Osteoblast (primary cell): ENCODE measurements at regions not wholly inside any gene's neighbourhood (a gene's known extent, or its start where the extent isn't known, plus 50 kb on each side); places are given as distances from the start of the nearest gene placed in this dataset.

Source experiments
- DNase-seq: peaks from one replicate; pipeline ENCODE4 v3.0.0; 2011; ENCODE audit warnings: low spot score, mixed read lengths; ENCODE audit not compliant: insufficient read length; ENCODE audit errors: missing footprints
- H2AFZ ChIP-seq: 2 replicates; pipeline ENCODE4 v1.6.0; 2011; ENCODE audit warnings: mild to moderate bottlenecking, low read length
- H3K27ac ChIP-seq: 2 replicates; pipeline ENCODE4 v1.5.1; 2011; ENCODE audit warnings: mild to moderate bottlenecking, low read depth, low read length, moderate library complexity
- H3K27me3 ChIP-seq: 2 replicates; pipeline ENCODE4 v1.6.0; 2012; ENCODE audit warnings: mild to moderate bottlenecking, control low read depth, inconsistent platforms, low read length, moderate library complexity; ENCODE audit not compliant: insufficient read depth
- H3K36me3 ChIP-seq: 2 replicates; pipeline ENCODE4 v1.5.1; 2011; ENCODE audit warnings: mild to moderate bottlenecking, low read length, control low read depth, moderate library complexity; ENCODE audit not compliant: insufficient read depth
- H3K4me1 ChIP-seq: 2 replicates; pipeline ENCODE4 v1.5.1; 2011; ENCODE audit warnings: mild to moderate bottlenecking, low read length, control low read depth, moderate library complexity; ENCODE audit not compliant: insufficient read depth
- H3K4me2 ChIP-seq: 2 replicates; pipeline ENCODE4 v1.6.0; 2011; ENCODE audit warnings: mild to moderate bottlenecking, low read length; ENCODE audit not compliant: insufficient read depth
- H3K4me3 ChIP-seq: fragments of 200-600 bp; sonication (generic); 3 replicates; pipeline ENCODE4 v1.5.1; 2012; ENCODE audit warnings: mild to moderate bottlenecking, low read length, inconsistent platforms; ENCODE audit not compliant: insufficient read depth
- H3K79me2 ChIP-seq: 2 replicates; pipeline ENCODE4 v1.6.0; 2012; ENCODE audit warnings: mild to moderate bottlenecking, low read length, control low read depth, inconsistent platforms; ENCODE audit not compliant: insufficient read depth
- H3K9me3 ChIP-seq: 2 replicates; pipeline ENCODE4 v1.5.1; 2011; ENCODE audit warnings: low read depth, low read length, control low read depth
- H4K20me1 ChIP-seq: 2 replicates; pipeline ENCODE4 v1.6.0; 2012; ENCODE audit warnings: mild to moderate bottlenecking, low read length, control low read depth; ENCODE audit not compliant: insufficient read depth
- TF ChIP-seq, protein P1 (sequence below): IDR thresholded peaks from 2 replicates; pipeline ENCODE4 v1.5.1; 2011; ENCODE audit warnings: mild to moderate bottlenecking, low read depth, low read length, moderate library complexity; ENCODE audit errors: extremely low read depth

DNA sequence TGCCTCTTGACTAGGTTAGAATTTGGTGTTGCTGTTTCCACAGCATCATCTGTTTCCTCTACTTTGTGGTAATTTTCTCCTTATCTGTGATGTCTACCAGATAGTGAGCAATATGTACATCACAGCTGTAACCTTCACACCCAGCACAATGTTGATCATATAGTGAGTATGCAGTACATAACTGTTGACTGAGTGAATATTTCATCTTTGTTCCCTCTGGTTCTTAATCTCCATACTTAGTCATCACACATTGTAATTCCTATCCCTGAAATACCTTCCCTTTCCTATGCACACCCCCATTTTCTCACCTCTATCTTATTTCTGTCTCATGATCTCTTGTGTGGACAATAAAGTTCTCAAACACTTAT is 115.9 kb downstream of the KIF4B start:
- Histone ChIP-seq H4K20me1 (no peaks in the 10 kb centered on the region), H3K27me3 (no peaks in the 10 kb centered on the region), H3K4me3 (no peak overlapping the region), H2AFZ (no peak overlapping the region), H3K4me2 (no peak overlapping the region), H3K27ac (no peak overlapping the region), H3K36me3 (no peaks in the 10 kb centered on the region), H3K9me3 (no peaks in the 10 kb centered on the region), H3K4me1 (no peaks in the 10 kb centered on the region), H3K79me2 (no peaks in the 10 kb centered on the region)
- DNase-seq: no peak
- TF ChIP-seq, protein P1, sequence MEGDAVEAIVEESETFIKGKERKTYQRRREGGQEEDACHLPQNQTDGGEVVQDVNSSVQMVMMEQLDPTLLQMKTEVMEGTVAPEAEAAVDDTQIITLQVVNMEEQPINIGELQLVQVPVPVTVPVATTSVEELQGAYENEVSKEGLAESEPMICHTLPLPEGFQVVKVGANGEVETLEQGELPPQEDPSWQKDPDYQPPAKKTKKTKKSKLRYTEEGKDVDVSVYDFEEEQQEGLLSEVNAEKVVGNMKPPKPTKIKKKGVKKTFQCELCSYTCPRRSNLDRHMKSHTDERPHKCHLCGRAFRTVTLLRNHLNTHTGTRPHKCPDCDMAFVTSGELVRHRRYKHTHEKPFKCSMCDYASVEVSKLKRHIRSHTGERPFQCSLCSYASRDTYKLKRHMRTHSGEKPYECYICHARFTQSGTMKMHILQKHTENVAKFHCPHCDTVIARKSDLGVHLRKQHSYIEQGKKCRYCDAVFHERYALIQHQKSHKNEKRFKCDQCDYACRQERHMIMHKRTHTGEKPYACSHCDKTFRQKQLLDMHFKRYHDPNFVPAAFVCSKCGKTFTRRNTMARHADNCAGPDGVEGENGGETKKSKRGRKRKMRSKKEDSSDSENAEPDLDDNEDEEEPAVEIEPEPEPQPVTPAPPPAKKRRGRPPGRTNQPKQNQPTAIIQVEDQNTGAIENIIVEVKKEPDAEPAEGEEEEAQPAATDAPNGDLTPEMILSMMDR: no peak

DNA sequence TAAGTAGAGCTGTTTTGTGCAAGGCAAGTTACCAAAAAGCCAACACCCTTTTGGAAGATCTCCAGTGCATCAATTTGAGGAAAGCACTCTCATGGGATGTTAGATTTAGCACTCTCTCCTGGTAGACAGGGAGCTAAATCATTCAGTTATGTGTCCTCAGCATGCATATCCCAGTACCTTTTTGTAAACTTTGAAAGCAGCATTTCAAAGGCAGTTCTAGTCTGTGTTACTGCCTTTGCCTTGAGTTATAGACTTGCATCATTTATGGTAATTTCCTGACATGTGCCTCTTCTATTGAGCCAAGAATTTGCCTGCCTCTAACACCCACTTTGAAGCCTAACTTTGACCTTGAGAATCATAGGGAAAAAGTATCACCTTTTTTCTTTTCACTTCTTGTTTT is 120.6 kb downstream of the KIF4B start:
- H2AFZ ChIP-seq: no peak overlapping the region
- no peaks in the 10 kb centered on the region for H3K27me3 ChIP-seq
- TF ChIP-seq, protein P1: no peak
- H3K4me1 ChIP-seq: no peaks in the 10 kb centered on the region
- H3K36me3 ChIP-seq: no peaks in the 10 kb centered on the region
- no peaks in the 10 kb centered on the region for H4K20me1 ChIP-seq
- H3K79me2 ChIP-seq: no peaks in the 10 kb centered on the region
- H3K4me2 ChIP-seq: no peak overlapping the region
- no peak overlapping the region for H3K4me3 ChIP-seq
- no peak for DNase-seq
- H3K9me3 ChIP-seq: no peaks in the 10 kb centered on the region
- H3K27ac ChIP-seq: no peak overlapping the region

DNA sequence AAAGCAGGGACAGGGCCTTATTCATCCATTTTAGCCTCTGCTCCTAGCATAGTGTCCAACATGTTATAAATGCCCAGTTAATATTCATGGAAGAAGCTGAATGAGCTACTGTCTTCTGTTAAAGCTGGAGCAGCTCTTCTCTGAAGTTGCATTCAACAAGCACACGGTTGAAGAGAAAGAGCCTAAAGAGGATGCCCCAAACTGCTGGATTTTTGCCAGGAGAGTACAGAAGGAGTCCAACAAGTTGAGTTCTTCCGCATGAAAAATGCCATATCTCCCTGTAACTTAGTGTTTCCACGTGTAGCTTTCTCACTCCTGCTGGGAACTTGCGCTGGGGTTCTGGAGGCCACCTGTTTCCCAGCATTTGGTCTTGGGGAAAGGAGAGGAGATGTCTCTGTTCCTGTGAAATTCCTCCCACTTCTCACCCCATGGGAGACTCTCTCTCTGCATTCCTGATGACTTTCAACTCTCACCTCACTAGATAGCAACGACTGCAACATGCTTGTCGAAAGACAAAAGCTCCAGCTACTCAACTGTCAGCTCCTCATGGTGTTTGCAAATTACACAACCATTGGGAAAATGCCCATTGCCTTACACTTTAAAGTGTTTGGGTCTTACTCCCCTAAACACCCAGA is 122.8 kb downstream of the KIF4B start:
- Histone ChIP-seq H3K9me3 (no peaks in the 10 kb centered on the region), H4K20me1 (no peaks in the 10 kb centered on the region), H3K79me2 (no peaks in the 10 kb centered on the region), H3K36me3 (no peaks in the 10 kb centered on the region), H3K4me2 (no peak overlapping the region), H3K4me1 (no peaks in the 10 kb centered on the region), H2AFZ (no peak overlapping the region), H3K27ac (no peak overlapping the region), H3K27me3 (no peaks in the 10 kb centered on the region), H3K4me3 (no peak overlapping the region)
- TF ChIP-seq, protein P1: no peak
- DNase-seq: no peak

DNA sequence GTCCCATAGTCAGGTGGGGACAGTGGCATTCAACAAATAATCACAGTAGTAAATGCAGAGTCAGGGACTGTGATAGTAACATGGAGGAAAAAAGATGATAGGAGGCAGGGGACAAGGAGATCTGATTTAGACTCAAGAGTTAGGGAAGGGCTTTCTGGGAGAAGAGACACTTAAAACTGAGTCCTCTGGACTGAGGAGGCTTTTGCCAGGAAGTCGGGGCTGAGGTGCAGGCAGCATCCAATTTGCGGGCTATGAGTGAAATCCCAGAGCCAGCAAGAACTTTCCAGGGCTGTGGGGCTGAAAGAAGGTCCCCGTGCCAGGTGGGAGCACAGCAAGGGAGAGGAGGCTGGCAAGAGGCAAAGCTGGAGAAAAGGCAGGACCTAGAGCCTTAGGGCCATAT is 124.1 kb downstream of the KIF4B start:
- DNase-seq: no peak
- H3K27ac ChIP-seq: no peak overlapping the region
- no peaks in the 10 kb centered on the region for H4K20me1 ChIP-seq
- H3K4me3 ChIP-seq: no peak overlapping the region
- no peaks in the 10 kb centered on the region for H3K27me3 ChIP-seq
- no peaks in the 10 kb centered on the region for H3K4me1 ChIP-seq
- no peaks in the 10 kb centered on the region for H3K36me3 ChIP-seq
- no peaks in the 10 kb centered on the region for H3K79me2 ChIP-seq
- H3K4me2 ChIP-seq: no peak overlapping the region
- no peak overlapping the region for H2AFZ ChIP-seq
- TF ChIP-seq, protein P1: no peak
- H3K9me3 ChIP-seq: no peaks in the 10 kb centered on the region
